ENCODE measurements at regions not wholly inside any gene's neighbourhood (a gene's known extent, or its start where the extent isn't known, plus 50 kb on each side); places are given as distances from the start of the nearest gene placed in this dataset.

- TF ChIP-seq POLR2A (IDR thresholded peaks at IDR 0.05), result no peak
- no peak for TF ChIP-seq CTCF (IDR thresholded peaks at IDR 0.05)
- TF ChIP-seq POLR2AphosphoS5 (IDR thresholded peaks at IDR 0.05), result no peak
Measured at GRCh38 chr13:39811696-39812095, 156.2 kb downstream of the COG6 start.

All from breast epithelium (tissue), 3 donors.